ENCODE measurements at regions not wholly inside any gene's neighbourhood (a gene's known extent, or its start where the extent isn't known, plus 50 kb on each side); places are given as distances from the start of the nearest gene placed in this dataset.

- TF ChIP-seq CTCF (IDR thresholded peaks at IDR 0.05 in 2 of 3, conservative IDR thresholded peaks at IDR 0.05 in 1 of 3; ENCODE audit: borderline replicate concordance in 1 of 3, insufficient read depth in 1 of 3, low read depth in 2 of 3, low read length in 2 of 3) (no peak), POLR2A (IDR thresholded peaks at IDR 0.05; ENCODE audit: borderline replicate concordance, extremely low read depth, insufficient read depth, insufficient read length) (no peak), POLR2AphosphoS5 (IDR thresholded peaks at IDR 0.05; ENCODE audit: low read depth, low read length) (no peak), MAX (IDR thresholded peaks at IDR 0.05) (no peak), EZH2 (IDR thresholded peaks at IDR 0.05) (no peak), REST (IDR thresholded peaks at IDR 0.05; ENCODE audit: low read depth) (no peak), YY1 (IDR thresholded peaks at IDR 0.05; ENCODE audit: extremely low read depth, insufficient replicate concordance, low read depth, low read length) (no peak), RAD21 (IDR thresholded peaks at IDR 0.05; ENCODE audit: low read depth) (no peak)
Measured at GRCh38 chr14:79937433-79937832, 273.9 kb downstream of the DIO2 start.

Data from HCT116 (cell line).